ENCODE measurements at regions not wholly inside any gene's neighbourhood (a gene's known extent, or its start where the extent isn't known, plus 50 kb on each side); places are given as distances from the start of the nearest gene placed in this dataset.

GRCh38 chr3:71928212-71928611, 143.3 kb upstream of the PROK2 start:
- no peak for DNase-seq
- Histone ChIP-seq H3K79me1 (ENCODE audit: low read depth in 1 of 2, low read length in 2 of 2) (no peaks in the 10 kb centered on the region), H3K9ac (ENCODE audit: low read depth, low read length) (no peak overlapping the region), H3K56ac (ENCODE audit: extremely low read depth, insufficient read depth, low read length) (no peak overlapping the region), H3K27me3 (ENCODE audit: control insufficient read depth, insufficient read depth, low read length) (peaks cover 18% of the 10 kb centered on the region), H3K9me1 (ENCODE audit: insufficient read depth, low read length) (no peaks in the 10 kb centered on the region), H3K4me3 (ENCODE audit: insufficient read depth, low read depth, low read length) (no peak overlapping the region), H3K9me3 (ENCODE audit: control insufficient read depth, insufficient read depth, low read length) (no peaks in the 10 kb centered on the region), H4K91ac (ENCODE audit: insufficient read depth, low read depth, low read length) (no peak overlapping the region), H2AFZ (replicated peaks; ENCODE audit: low read length, poor library complexity) (no peak overlapping the region), H4K20me1 (ENCODE audit: insufficient read depth, low read length) (no peaks in the 10 kb centered on the region), H3K4me1 (ENCODE audit: control insufficient read depth, insufficient read depth, low read length) (no peaks in the 10 kb centered on the region), H2BK20ac (ENCODE audit: low read depth, low read length) (no peak overlapping the region), H3K4ac (ENCODE audit: low read depth, low read length) (no peak overlapping the region), H2AK5ac (ENCODE audit: low read depth, low read length) (no peak overlapping the region), H3K36me3 (ENCODE audit: control insufficient read depth, insufficient read depth, low read length) (no peaks in the 10 kb centered on the region), H3K14ac (replicated peaks; ENCODE audit: low read depth, low read length) (no peak overlapping the region), H2AK9ac (replicated peaks; ENCODE audit: low read depth, low read length, poor library complexity) (no peak overlapping the region), H4K8ac (ENCODE audit: low read depth in 2 of 2, low read length in 2 of 2) (no peak overlapping the region), H2BK5ac (ENCODE audit: low read depth, low read length, poor library complexity, severe bottlenecking) (no peak overlapping the region), H3K18ac (ENCODE audit: low read depth, low read length) (no peak overlapping the region), H3K27ac (ENCODE audit: insufficient read depth, low read length) (no peak overlapping the region), H2BK15ac (ENCODE audit: low read depth, low read length) (no peak overlapping the region), H2BK120ac (ENCODE audit: low read depth, low read length) (no peak overlapping the region), H3K4me2 (ENCODE audit: low read depth, low read length) (no peak overlapping the region), H4K5ac (ENCODE audit: low read depth, low read length) (no peak overlapping the region), H3K23ac (ENCODE audit: low read depth, low read length) (no peak overlapping the region)
- intact Hi-C loops (cut with micrococcal nuclease) (no loop called here), dilution Hi-C loops (cut with HindIII; ENCODE audit: low sequenced_read_pairs, unreplicated experiment) (no loop called here), in situ Hi-C loops (cut with MboI; ENCODE audit: low sequenced_read_pairs) (no loop called here)
- TF ChIP-seq RCOR1 (IDR thresholded peaks at IDR 0.05; ENCODE audit: insufficient replicate concordance, low read length) (no peak), NFE2L2 (IDR thresholded peaks at IDR 0.05; ENCODE audit: low read depth, low read length) (no peak), CTCF (conservative IDR thresholded peaks at IDR 0.05; ENCODE audit: low read depth, low read length) (no peak), SMC3 (IDR thresholded peaks at IDR 0.05; ENCODE audit: low read depth, low read length) (no peak), RFX5 (IDR thresholded peaks at IDR 0.05; ENCODE audit: low read depth, low read length) (no peak), MAZ (IDR thresholded peaks at IDR 0.05; ENCODE audit: borderline replicate concordance, low read depth, low read length) (no peak)
- no CpG with 5 or more reads among the region's 2 CpGs for WGBS, 2 experiments (ENCODE audit: extremely low coverage in 2 of 2, insufficient read length in 1 of 2)
- ATAC-seq (ENCODE audit: low read depth) = no peak
- no TSS peak for BruUV-seq (replicated peaks)
- POLR2A ChIA-PET (ENCODE audit: unreplicated experiment) = no interaction called here
- CTCF ChIA-PET = no interaction called here

All from IMR-90 (cell line).